Kasumi-1 (cell line): ENCODE measurements at regions not wholly inside any gene's neighbourhood (a gene's known extent, or its start where the extent isn't known, plus 50 kb on each side); places are given as distances from the start of the nearest gene placed in this dataset.
"Not testable (repeated sequence)": the region's sequence is repeated elsewhere in the genome, so short reads cannot be mapped to it uniquely, and the experiment has no call there.

ENCODE experiments used
- DNase-seq, 2 experiments: peaks; one replicate each; lab custom pipeline; 2025; lab: John Stamatoyannopoulos, UW

DNA sequence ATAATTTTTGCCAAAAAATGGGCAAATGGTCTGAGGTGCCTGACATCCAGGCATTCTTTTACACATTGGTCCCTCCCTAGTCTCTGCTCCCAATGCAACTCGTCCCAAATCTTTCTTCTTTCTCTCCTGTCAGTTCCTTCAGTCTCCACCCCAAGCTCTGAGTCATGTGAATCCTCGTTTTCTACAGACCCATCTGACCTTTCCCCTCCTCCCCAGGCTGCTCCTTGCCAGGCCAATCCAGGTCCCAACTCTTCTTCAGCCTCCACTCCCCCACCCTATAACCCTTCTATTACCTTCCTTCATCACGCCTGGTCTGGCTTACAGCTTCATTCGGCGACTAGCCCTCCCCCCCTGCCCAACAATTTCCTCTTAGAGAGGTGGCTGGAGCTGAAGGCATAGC lies 55.3 kb downstream of the BBS10 start:
- DNase-seq, result not testable (repeated sequence)

- not testable (repeated sequence) for DNase-seq
These were observed 55.9 kb downstream of the BBS10 start for GRCh38 chr12:76292305-76292704.

DNA sequence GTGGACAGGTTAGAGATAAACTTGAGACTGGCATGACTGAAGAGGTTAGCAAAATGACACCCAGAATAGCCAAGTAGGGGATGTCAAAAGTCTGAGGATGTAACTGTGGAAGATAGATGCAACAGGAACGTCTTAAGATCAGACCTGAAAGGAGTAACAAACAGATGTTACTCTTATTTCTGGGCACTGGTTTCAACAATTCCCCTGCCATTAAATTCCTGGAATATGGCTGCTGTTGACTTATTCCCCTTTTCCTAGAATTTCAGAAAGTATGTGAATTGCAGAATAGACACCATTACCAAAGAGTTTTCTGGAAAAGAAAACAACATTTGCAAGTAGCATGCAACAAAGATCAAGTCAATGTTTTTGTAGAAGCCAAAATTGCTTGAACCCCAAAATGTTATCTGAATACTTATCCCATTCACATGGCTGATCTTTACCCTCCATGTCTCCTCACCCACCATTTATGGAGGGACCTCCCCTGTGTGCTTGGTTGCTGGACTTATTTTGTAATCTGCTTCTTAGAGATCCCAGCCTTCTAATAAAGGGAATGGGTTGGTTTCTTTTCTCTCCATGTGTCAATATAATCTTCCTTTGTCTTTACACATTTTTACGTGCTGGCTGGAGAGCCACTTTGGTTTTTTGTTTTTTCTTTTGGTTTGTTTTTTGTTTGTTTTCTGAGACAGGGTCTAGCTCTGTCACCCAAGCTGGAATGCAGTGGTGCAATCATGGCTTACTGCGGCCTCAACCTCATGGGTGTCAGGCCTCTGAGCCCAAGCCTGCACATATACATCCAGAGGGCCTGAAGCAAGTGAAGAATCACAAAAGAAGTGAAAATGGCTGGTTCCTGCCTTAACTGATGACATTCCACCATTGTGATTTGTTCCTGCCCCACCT lies 57.0 kb downstream of the BBS10 start:
- no peak for DNase-seq

GRCh38 chr12:76288218-76288617 lies 60.0 kb downstream of the BBS10 start:
- no peak for DNase-seq

GRCh38 chr12:76284816-76285750 lies 63.1 kb downstream of the BBS10 start:
- DNase-seq, result no peak

DNA sequence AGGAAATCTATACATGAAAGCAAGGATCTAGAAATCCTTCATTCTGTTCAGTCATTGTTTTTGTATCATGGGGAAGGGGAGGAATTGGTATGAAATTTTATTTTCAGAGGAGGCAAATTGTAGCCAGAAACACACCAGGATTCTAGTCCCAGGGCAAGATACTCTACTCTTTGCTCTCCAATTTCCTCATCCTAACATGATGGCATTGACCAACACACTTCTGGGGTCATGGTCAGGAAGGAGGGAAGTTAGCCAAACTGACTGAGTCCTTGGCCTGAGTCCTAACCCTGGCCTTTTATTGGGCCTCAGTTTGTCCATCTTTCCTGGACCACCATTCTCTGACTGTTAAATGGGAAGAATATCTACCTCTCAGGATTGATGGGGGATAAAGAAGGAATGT lies 65.5 kb downstream of the BBS10 start:
- DNase-seq, result no peak

- no peak for DNase-seq
These were observed 70.7 kb downstream of the BBS10 start for GRCh38 chr12:76277480-76277879.

DNA sequence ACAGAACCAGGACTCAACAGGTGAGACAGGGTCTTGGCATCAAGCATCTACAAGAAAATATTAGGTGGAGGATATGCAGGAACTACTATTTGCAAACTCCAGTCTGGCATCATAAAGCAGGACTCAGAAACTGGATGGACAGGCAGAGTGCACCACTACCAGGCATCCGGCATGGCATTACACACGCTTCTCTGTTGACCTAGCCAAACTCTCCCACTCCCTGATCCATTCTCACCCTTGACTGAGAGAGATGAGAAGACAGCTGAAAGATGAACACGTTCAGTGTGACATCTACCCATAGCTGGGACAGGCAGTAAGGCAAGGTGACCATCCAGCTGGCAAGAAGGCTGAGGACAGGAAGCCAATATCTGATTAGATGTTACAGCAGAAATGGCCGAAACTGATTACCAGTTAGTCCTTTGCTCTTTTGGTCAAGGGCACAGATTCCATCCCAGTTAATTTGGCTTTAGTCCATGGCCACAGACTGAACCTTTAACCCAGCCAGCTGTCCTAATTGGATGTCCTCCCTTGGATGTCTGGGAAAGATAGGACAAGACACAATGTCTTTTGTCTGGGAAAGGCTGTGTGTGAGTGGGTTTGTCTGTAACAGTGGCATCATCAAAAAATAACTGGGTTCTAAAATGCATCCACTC lies 71.6 kb downstream of the BBS10 start:
- DNase-seq, result no peak

- DNase-seq, result peak; percentile 35 to 64
These were observed 72.6 kb downstream of the BBS10 start for GRCh38 chr12:76275511-76276093.

DNA sequence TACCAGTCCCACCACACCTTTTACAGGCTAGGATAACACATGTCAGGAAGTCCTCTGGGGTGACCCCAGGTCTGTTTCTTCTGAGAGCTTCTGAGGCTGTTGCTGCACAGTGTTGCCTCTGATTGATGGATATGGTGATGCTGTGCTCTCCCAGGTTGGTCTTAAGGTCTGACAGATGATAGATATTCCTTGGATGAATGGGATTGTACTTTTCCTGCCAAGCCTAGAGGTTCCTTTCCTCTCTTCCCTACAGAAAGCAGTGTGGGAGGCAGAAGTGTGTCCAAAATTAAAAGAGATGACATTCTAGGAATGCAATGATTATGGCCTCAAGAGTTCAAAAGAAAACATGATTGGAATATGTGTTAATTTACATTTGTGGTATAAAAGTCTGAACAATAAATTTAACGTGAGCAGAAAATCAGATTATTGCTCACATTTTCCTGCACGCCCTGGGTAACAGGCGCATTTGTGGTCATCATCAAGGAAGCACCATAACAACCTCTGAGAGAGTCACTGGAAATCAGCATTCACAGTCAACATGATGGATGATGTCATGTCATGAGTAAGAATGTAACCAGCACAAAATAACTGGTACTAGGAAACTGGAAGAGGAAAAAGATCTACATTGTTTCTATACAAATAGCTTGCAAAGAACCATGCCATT lies 73.7 kb downstream of the BBS10 start:
- no peak for DNase-seq

DNA sequence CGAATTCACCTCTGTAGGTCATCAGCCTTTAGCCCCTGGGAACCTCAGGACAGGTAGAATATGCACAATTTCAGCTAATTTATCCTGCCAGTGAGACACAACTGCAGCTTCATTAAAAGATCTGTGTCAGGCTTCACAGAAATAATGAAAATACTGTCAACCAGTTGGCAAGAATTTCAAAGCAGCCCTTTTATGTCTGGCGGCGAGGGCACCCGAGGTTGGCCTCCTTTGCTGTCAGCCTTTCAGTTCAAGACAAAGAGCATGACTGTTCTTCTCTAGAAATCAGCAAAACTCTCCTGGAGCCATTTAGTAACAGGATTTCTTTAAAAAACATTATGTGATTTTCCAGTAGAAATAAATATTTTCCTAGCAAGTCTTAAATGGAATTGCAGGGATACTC lies 75.9 kb downstream of the BBS10 start:
- no peak for DNase-seq

DNA sequence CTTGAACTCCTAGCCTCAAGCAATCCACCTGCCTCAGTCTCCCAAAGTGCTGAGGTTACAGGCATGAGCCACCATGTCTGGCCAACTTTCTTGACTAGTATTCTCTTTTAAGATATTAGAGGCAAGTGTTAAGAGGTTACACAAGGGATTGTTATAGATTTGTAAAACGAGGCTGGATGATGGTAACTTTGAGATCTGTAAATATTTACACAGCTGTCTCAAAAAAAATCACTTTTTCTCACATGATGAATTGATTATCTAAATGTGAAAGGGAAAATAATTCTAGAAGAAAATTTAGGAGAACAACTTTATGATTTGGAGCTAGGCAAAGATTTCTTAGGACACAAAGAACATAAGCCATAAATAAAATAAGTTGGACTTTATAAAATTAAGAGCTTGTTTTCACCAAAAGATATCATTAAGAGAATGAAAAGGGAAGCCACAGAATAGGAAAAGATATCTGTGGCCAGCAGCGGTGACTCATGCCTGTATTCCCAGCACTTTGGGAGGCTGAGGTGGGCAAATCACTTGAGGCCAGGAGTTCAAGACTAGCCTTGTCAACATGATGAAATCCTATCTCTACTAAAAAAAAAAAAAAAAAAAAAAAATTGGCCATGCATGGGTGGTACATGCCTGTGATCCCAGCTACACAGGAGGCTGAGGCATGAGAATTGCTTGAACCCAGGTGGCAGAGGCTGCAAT lies 77.4 kb downstream of the BBS10 start:
- no peak for DNase-seq

DNA sequence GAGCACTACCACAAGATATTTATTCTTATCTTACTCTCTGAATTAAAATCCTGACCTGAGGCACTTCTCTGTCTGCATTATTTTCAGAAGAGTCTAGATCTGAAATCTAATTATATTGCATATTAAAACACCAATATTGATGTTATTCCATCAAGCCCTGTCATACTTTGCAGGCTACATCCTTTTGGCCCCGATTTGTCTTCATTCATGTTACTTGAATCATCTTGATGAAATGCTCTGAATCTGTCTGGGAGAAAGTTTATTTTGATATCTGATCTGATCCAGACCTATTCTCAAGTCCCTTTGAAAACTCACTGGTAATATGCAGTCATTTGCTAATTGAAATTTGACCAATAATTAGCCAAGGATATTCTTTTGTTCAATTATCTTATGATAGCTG lies 79.9 kb downstream of the BBS10 start:
- no peak for DNase-seq

DNA sequence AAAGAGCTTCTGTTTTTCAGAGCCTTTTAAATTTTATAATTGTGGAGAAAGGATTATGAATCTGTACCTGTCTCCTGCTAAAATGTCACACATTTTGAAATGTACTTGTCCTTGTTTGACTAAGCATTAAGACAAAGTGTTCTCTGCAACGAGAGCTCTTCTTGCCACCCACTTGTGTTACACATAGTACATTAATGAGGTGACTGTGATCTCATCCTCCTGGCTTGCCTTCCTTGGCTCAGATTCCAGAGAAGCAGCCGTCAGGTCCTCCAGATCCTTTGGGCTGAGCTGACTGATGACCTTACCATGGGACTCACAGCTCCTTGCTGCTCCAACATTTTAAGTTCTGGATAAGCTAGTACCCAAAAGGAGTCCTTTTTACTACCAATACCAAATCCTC lies 81.4 kb downstream of the BBS10 start:
- no peak for DNase-seq

DNA sequence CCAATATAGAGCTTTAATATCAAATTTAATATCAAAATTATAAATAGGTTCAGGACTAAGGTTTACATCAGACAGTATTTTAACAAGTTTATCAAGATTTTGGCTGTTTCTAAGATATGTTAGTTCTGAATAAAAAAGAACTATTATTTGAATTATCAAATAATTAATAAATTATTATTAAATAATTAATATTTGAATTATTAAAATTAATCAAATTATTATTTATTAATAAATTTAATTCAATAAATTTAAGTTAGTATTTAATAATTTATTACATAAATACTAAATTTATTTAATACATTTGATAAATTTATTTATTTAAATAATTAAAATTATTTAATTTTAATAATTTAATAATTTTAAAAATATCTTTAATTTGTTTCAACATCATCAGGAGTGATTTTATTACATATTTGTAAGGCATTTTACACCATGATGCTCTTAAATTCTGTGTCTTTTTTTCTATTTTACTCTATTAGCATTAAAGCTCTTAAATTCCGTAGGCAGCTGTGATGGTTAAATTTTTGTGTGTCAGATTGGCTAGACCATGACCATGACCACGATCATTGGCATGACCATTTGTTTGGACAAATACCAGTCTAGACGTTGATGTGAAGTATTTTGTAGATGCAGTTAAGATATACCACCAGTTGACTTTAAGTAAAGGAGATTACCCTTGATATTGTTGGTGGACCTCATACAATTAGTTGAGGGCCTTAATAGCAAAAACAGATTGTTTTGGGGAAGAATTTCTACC lies 82.6 kb downstream of the BBS10 start:
- no peak for DNase-seq

- no peak for DNase-seq
These were observed 83.6 kb downstream of the BBS10 start for GRCh38 chr12:76264611-76265012.

DNA sequence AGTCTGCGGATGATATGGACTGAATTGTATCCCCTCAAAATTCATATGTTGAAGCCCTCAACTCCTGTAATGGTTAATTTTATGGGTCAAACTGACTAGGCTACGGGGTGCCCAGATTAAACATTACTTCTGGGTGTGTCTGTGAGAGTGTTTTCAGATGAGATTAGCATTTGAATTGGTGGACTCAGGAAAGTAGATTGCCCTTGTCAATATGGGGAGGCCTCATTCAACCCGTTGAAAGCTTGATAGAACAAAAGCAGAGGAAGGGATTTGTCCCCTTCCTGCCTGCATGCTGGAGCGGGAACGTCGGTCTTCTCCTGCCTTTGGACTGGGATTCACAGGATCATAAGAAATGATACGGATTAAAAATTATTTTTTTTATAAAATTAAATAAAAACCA lies 84.5 kb downstream of the BBS10 start:
- no peak for DNase-seq

- DNase-seq, result no peak
These were observed 87.8 kb downstream of the BBS10 start for GRCh38 chr12:76260390-76260748.

- DNase-seq, result no peak
These were observed 88.4 kb downstream of the BBS10 start for GRCh38 chr12:76259660-76260389.
